ENCODE measurements at regions not wholly inside any gene's neighbourhood (a gene's known extent, or its start where the extent isn't known, plus 50 kb on each side); places are given as distances from the start of the nearest gene placed in this dataset.

DNA sequence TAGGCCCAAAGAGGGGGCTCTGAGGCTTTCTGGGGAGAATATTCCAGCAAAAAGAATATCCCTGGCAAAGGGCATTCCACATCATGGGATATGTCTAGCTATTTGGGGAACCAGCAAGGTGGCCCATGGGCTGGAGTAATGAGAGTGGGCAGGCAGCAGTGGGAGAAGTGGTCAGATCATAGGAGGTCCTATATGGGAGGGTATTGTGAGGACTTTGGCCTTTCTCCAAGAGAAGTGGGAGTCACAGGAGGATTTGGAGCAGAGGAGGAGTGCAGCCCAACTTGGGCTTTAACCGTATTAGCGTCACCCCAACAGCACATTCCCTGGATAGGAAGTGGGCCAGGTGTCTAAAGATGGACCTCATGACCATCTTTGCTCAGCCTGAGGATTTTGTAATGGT lies 151.4 kb downstream of the ENGASE start:
- no peaks in the 10 kb centered on the region for H3K9me3 ChIP-seq (ENCODE audit: control insufficient read depth in 2 of 3, insufficient read depth in 1 of 3, low read length in 3 of 3)
- peaks cover 5% of the 10 kb centered on the region for H3K27me3 ChIP-seq (ENCODE audit: control insufficient read depth, insufficient read depth, low read length)
- no peaks in the 10 kb centered on the region for H3K4me1 ChIP-seq (ENCODE audit: control insufficient read depth in 2 of 3, insufficient read depth in 2 of 3, low read depth in 1 of 3, low read length in 3 of 3)
- no peak for FAIRE-seq
- no peak overlapping the region for H3K27ac ChIP-seq (ENCODE audit: low read depth in 2 of 2, low read length in 2 of 2)
- TF ChIP-seq, protein P1, sequence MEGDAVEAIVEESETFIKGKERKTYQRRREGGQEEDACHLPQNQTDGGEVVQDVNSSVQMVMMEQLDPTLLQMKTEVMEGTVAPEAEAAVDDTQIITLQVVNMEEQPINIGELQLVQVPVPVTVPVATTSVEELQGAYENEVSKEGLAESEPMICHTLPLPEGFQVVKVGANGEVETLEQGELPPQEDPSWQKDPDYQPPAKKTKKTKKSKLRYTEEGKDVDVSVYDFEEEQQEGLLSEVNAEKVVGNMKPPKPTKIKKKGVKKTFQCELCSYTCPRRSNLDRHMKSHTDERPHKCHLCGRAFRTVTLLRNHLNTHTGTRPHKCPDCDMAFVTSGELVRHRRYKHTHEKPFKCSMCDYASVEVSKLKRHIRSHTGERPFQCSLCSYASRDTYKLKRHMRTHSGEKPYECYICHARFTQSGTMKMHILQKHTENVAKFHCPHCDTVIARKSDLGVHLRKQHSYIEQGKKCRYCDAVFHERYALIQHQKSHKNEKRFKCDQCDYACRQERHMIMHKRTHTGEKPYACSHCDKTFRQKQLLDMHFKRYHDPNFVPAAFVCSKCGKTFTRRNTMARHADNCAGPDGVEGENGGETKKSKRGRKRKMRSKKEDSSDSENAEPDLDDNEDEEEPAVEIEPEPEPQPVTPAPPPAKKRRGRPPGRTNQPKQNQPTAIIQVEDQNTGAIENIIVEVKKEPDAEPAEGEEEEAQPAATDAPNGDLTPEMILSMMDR (IDR thresholded peaks at IDR 0.05; ENCODE audit: borderline replicate concordance, extremely low read depth, insufficient read depth), result no peak
- intact Hi-C loops (cut with DNase I), result no loop called here
- no peaks in the 10 kb centered on the region for H3K36me3 ChIP-seq (ENCODE audit: control insufficient read depth in 2 of 3, insufficient read depth in 3 of 3, low read length in 3 of 3)
- no peak overlapping the region for H3K4me3 ChIP-seq (ENCODE audit: low read length in 3 of 3)
- no peak overlapping the region for H3K9ac ChIP-seq (ENCODE audit: low read length in 3 of 3)
- DNase-seq, result no peak

DNA sequence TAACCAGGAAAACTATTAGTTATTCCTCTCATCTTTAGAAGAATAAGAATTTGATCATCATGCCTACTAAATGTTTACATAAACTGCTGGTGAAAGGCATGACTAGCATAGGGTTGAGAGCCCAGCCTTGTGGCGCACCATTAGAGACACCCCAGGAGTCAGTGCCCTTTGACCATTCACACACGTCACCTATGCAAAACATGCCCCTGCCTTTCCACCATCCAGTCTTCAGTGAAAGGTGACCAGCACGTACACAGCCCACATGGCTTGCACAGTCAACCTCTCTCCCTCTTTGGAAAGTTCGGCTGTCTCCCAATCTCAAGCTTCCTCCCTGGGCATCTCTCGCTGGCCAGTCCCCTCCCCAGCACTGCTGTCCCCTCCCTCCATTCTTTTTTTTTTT lies 150.3 kb downstream of the ENGASE start:
- TF ChIP-seq, protein P1 (IDR thresholded peaks at IDR 0.05; ENCODE audit: borderline replicate concordance, extremely low read depth, insufficient read depth), result no peak
- Histone ChIP-seq H3K4me3 (ENCODE audit: low read length in 3 of 3) (no peak overlapping the region), H3K9me3 (ENCODE audit: control insufficient read depth in 2 of 3, insufficient read depth in 1 of 3, low read length in 3 of 3) (no peaks in the 10 kb centered on the region), H3K36me3 (ENCODE audit: control insufficient read depth in 2 of 3, insufficient read depth in 3 of 3, low read length in 3 of 3) (no peaks in the 10 kb centered on the region), H3K9ac (ENCODE audit: low read length in 3 of 3) (no peak overlapping the region), H3K27ac (ENCODE audit: low read depth in 2 of 2, low read length in 2 of 2) (no peak overlapping the region), H3K4me1 (ENCODE audit: control insufficient read depth in 2 of 3, insufficient read depth in 2 of 3, low read depth in 1 of 3, low read length in 3 of 3) (no peaks in the 10 kb centered on the region), H3K27me3 (ENCODE audit: control insufficient read depth, insufficient read depth, low read length) (peaks cover 11% of the 10 kb centered on the region)
- FAIRE-seq (no peak), DNase-seq (no peak)
- intact Hi-C loops (cut with DNase I), result no loop called here

DNA sequence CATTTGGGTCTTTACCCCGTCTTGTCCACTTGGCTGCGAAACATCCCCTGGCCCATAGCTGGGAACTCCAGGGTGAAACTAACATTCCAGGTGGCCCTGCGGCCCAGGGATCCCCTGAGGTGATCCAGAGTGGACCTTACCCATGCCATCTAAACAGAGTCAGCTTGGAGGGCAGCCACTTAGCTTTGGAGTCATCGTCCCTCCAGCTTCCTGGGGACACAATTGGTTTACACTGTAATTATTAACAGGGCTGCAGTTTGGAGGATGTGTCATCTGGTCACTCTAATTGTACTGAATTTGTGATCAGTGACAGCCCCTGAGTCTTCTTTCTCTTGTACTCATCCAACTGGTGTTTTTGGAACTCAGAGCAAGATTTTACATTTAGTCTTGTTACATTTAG lies 149.9 kb downstream of the ENGASE start:
- H3K27me3 ChIP-seq (ENCODE audit: control insufficient read depth, insufficient read depth, low read length), result peaks cover 11% of the 10 kb centered on the region
- intact Hi-C loops (cut with DNase I), result no loop called here

DNA sequence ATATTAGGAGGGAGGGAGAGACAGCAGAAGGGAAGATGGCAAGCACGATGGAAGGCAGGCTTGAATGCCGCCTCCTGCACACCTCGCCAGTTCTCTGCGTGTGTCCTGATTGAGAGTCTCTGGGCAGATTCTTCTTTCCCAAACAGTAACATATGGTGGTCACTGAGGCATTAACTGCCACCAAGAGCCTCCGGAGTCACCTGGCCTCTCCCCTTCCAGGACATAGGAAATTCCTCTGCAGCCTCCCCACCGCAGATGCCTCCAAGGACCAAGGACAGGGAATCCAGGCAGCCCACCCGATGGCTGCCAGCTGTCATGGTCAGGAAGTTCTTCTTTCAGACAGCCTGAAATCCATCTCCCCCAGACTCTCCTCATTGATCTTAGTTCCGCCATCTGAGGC lies 149.3 kb downstream of the ENGASE start:
- DNase-seq, result no peak
- TF ChIP-seq, protein P1 (IDR thresholded peaks at IDR 0.05; ENCODE audit: borderline replicate concordance, extremely low read depth, insufficient read depth), result no peak
- no peak for FAIRE-seq

More for the DNA sequence above, 149.9 kb downstream of the ENGASE start:
- no peak overlapping the region for H3K9ac ChIP-seq (ENCODE audit: low read length in 3 of 3)
- H3K9me3 ChIP-seq (ENCODE audit: control insufficient read depth in 2 of 3, insufficient read depth in 1 of 3, low read length in 3 of 3), result no peaks in the 10 kb centered on the region
- no peaks in the 10 kb centered on the region for H3K36me3 ChIP-seq (ENCODE audit: control insufficient read depth in 2 of 3, insufficient read depth in 3 of 3, low read length in 3 of 3)
- H3K4me1 ChIP-seq (ENCODE audit: control insufficient read depth in 2 of 3, insufficient read depth in 2 of 3, low read depth in 1 of 3, low read length in 3 of 3), result no peaks in the 10 kb centered on the region
- FAIRE-seq, result no peak
- H3K27ac ChIP-seq (ENCODE audit: low read depth in 2 of 2, low read length in 2 of 2), result no peak overlapping the region
- H3K4me3 ChIP-seq (ENCODE audit: low read length in 3 of 3), result no peak overlapping the region
- TF ChIP-seq, protein P1 (IDR thresholded peaks at IDR 0.05; ENCODE audit: borderline replicate concordance, extremely low read depth, insufficient read depth), result no peak
- DNase-seq, result no peak

More for the DNA sequence above, 149.3 kb downstream of the ENGASE start:
- no peaks in the 10 kb centered on the region for H3K9me3 ChIP-seq (ENCODE audit: control insufficient read depth in 2 of 3, insufficient read depth in 1 of 3, low read length in 3 of 3)
- H3K27ac ChIP-seq (ENCODE audit: low read depth in 2 of 2, low read length in 2 of 2), result no peak overlapping the region
- H3K9ac ChIP-seq (ENCODE audit: low read length in 3 of 3), result no peak overlapping the region
- peaks cover 11% of the 10 kb centered on the region for H3K27me3 ChIP-seq (ENCODE audit: control insufficient read depth, insufficient read depth, low read length)
- H3K4me3 ChIP-seq (ENCODE audit: low read length in 3 of 3), result no peak overlapping the region
- no peaks in the 10 kb centered on the region for H3K36me3 ChIP-seq (ENCODE audit: control insufficient read depth in 2 of 3, insufficient read depth in 3 of 3, low read length in 3 of 3)
- intact Hi-C loops (cut with DNase I), result no loop called here
- H3K4me1 ChIP-seq (ENCODE audit: control insufficient read depth in 2 of 3, insufficient read depth in 2 of 3, low read depth in 1 of 3, low read length in 3 of 3), result no peaks in the 10 kb centered on the region

Data from kidney (tissue), 13 donors.